K562 (cell line): ENCODE measurements at regions not wholly inside any gene's neighbourhood (a gene's known extent, or its start where the extent isn't known, plus 50 kb on each side); places are given as distances from the start of the nearest gene placed in this dataset.

Experiments used
- BRCA1 ChIP-seq, 2 experiments: fragments of 450-650 bp in 1 of 2; sonication (generic) in 1 of 2; formaldehyde crosslinking in 1 of 2; IDR thresholded peaks; 2 replicates each; pipeline versions ENCODE4 v1.5.0 to v1.6.1; 2017 to 2020; ENCODE audit warnings: mild to moderate bottlenecking in 1 of 2, missing genetic modification reagents in 1 of 2
- CTCF ChIP-seq, 3 experiments: IDR thresholded peaks in 2 of 3; conservative IDR thresholded peaks in 1 of 3; 2 replicates each; pipeline ENCODE4 v1.5.1; 2011 to 2012; ENCODE audit warnings: low read length in 3 of 3, mild to moderate bottlenecking in 3 of 3, control low read depth in 2 of 3, improper control_type of control experiment in 1 of 3, inconsistent platforms in 1 of 3, low read depth in 1 of 3, mixed read lengths in 1 of 3, moderate library complexity in 1 of 3; ENCODE audit not compliant: insufficient read depth in 2 of 3
- DIDO1 ChIP-seq: fragments of 450-650 bp; IDR thresholded peaks from 2 replicates; pipeline ENCODE4 v1.6.1; 2016; ENCODE audit warnings: low read depth, missing biosample characterization, missing genetic modification characterization
- FOXP4 ChIP-seq: sonication (generic); formaldehyde crosslinking; IDR thresholded peaks from 2 replicates; pipeline ENCODE4 v1.8.0; 2022; ENCODE audit warnings: mild to moderate bottlenecking, missing genetic modification reagents, borderline replicate concordance
- NCOA2 ChIP-seq, 2 experiments: fragments of 450-650 bp; IDR thresholded peaks; 2 replicates each; pipeline ENCODE4 v1.6.1; 2018; ENCODE audit warnings: mild to moderate bottlenecking in 2 of 2, moderate library complexity in 1 of 2; ENCODE audit not compliant: partially characterized antibody in 2 of 2
- NR2C1 ChIP-seq, 2 experiments: fragments of 450-650 bp; IDR thresholded peaks; 2 replicates each; pipeline ENCODE4 v1.6.1; 2017; ENCODE audit warnings: mild to moderate bottlenecking in 2 of 2, antibody characterized with exemption in 1 of 2, inconsistent platforms in 1 of 2, missing compliant biosample characterization in 1 of 2, missing genetic modification characterization in 1 of 2
- SMC3 ChIP-seq: conservative IDR thresholded peaks from 2 replicates; pipeline ENCODE4 v1.6.1; 2011; ENCODE audit warnings: low read depth, low read length, improper control_type of control experiment; ENCODE audit not compliant: insufficient read depth
- UBTF ChIP-seq, 2 experiments: IDR thresholded peaks; 2 replicates each; pipeline ENCODE4 v1.6.1; 2012; ENCODE audit warnings: improper control_type of control experiment in 2 of 2, low read depth in 2 of 2, low read length in 2 of 2, borderline replicate concordance in 1 of 2
- USF1 ChIP-seq: sonication (generic); formaldehyde crosslinking; IDR thresholded peaks from 2 replicates; pipeline ENCODE4 v1.9.0; 2022; ENCODE audit warnings: mild to moderate bottlenecking, missing genetic modification reagents
- YY1 ChIP-seq, 3 experiments: IDR thresholded peaks; 2 replicates each; pipeline ENCODE4 v1.6.1; 2011; ENCODE audit warnings: low read length in 2 of 3, mild to moderate bottlenecking in 2 of 3, moderate library complexity in 2 of 3, borderline replicate concordance in 1 of 3, control low read depth in 1 of 3, low read depth in 1 of 3; ENCODE audit not compliant: insufficient read depth in 3 of 3, insufficient replicate concordance in 2 of 3, control insufficient read depth in 1 of 3, insufficient read length in 1 of 3; ENCODE audit errors: extremely low read depth in 1 of 3
- ZBTB49 ChIP-seq: sonication (generic); formaldehyde crosslinking; IDR thresholded peaks from 2 replicates; pipeline ENCODE4 v1.8.0; 2022; ENCODE audit warnings: missing genetic modification reagents, mild to moderate bottlenecking, borderline replicate concordance
- ZNF232 ChIP-seq: sonication (generic); formaldehyde crosslinking; IDR thresholded peaks from 2 replicates; pipeline ENCODE4 v1.8.0; 2022; ENCODE audit warnings: mild to moderate bottlenecking, missing genetic modification reagents
- TF ChIP-seq, protein P1 (sequence below): sonication (generic); formaldehyde crosslinking; IDR thresholded peaks from 2 replicates; pipeline ENCODE4 v1.8.0; 2022; ENCODE audit warnings: mild to moderate bottlenecking, missing genetic modification reagents
- TF ChIP-seq, protein P2 (sequence below): fragments of 250-450 bp; sonication (Bioruptor Pico); IDR thresholded peaks from 2 replicates; pipeline ENCODE4 v1.4.0; 2020; ENCODE audit warnings: borderline replicate concordance

- TF ChIP-seq BRCA1 (IDR thresholded peaks at IDR 0.05) (no peak), BRCA1 (CRISPR knock-in tag; IDR thresholded peaks at IDR 0.05) (no peak), YY1 (IDR thresholded peaks at IDR 0.05; ENCODE audit: borderline replicate concordance in 1 of 3, control insufficient read depth in 1 of 3, extremely low read depth in 1 of 3, insufficient read depth in 3 of 3, insufficient read length in 1 of 3, insufficient replicate concordance in 2 of 3, low read depth in 1 of 3, low read length in 2 of 3) (no peak), ZBTB49 (CRISPR knock-in tag) (no peak), CTCF (IDR thresholded peaks at IDR 0.05 in 2 of 3, conservative IDR thresholded peaks at IDR 0.05 in 1 of 3; ENCODE audit: insufficient read depth in 2 of 3, low read depth in 1 of 3, low read length in 3 of 3) (no peak), FOXP4 (CRISPR knock-in tag) (no peak), UBTF (IDR thresholded peaks at IDR 0.05; ENCODE audit: borderline replicate concordance in 1 of 2, low read depth in 2 of 2, low read length in 2 of 2) (no peak), USF1 (CRISPR knock-in tag) (no peak), SMC3 (no peak), NCOA2 (IDR thresholded peaks at IDR 0.05; ENCODE audit: partially characterized antibody in 2 of 2) (no peak), NR2C1 (IDR thresholded peaks at IDR 0.05) (no peak), NR2C1 (tag; IDR thresholded peaks at IDR 0.05) (no peak), DIDO1 (tag) (no peak), ZNF232 (CRISPR knock-in tag) (no peak)
- TF ChIP-seq, protein P1, sequence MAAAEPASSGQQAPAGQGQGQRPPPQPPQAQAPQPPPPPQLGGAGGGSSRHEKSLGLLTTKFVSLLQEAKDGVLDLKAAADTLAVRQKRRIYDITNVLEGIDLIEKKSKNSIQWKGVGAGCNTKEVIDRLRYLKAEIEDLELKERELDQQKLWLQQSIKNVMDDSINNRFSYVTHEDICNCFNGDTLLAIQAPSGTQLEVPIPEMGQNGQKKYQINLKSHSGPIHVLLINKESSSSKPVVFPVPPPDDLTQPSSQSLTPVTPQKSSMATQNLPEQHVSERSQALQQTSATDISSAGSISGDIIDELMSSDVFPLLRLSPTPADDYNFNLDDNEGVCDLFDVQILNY (CRISPR knock-in tag): no peak
- TF ChIP-seq, protein P2, sequence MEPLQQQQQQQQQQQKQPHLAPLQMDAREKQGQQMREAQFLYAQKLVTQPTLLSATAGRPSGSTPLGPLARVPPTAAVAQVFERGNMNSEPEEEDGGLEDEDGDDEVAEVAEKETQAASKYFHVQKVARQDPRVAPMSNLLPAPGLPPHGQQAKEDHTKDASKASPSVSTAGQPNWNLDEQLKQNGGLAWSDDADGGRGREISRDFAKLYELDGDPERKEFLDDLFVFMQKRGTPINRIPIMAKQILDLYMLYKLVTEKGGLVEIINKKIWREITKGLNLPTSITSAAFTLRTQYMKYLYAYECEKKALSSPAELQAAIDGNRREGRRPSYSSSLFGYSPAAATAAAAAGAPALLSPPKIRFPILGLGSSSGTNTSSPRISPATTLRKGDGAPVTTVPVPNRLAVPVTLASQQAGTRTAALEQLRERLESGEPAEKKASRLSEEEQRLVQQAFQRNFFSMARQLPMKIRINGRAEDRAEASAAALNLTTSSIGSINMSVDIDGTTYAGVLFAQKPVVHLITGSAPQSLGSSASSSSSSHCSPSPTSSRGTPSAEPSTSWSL (CRISPR knock-in tag): no peak
These were observed 196.9 kb downstream of the MYCN start for GRCh38 chr2:16137080-16137755.
